ENCODE measurements at regions not wholly inside any gene's neighbourhood (a gene's known extent, or its start where the extent isn't known, plus 50 kb on each side); places are given as distances from the start of the nearest gene placed in this dataset.

DNA sequence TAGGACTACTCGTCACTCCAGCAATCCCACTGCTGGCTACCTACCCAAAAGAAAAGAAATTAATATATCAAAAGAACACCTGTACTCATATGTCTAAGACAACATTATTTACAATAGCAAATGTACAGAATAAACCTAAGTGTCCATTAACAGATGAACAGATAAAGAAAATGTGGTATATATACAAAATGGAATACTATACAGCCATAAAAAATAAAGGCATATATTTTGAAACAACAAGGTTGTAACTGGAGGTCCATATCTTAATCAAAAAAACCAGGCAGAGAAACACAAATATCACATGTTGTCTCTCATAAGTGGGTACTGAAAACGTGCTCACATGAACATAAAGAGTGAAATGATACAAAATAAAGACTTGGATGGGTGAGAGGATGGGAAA, 1073.3 kb upstream of the PHF14 start:
- WGBS, 2 experiments (ENCODE audit: extremely low coverage in 2 of 2, insufficient read length in 1 of 2), result no CpG with 5 or more reads among the region's 2 CpGs

More for the DNA sequence above, 1073.3 kb upstream of the PHF14 start:
- Histone ChIP-seq H4K20me1 (ENCODE audit: insufficient read depth, low read length) (no peaks in the 10 kb centered on the region), H3K9ac (ENCODE audit: low read depth, low read length) (no peak overlapping the region), H3K4me3 (ENCODE audit: insufficient read depth, low read depth, low read length) (no peak overlapping the region), H2AK9ac (replicated peaks; ENCODE audit: low read depth, low read length, poor library complexity) (no peak overlapping the region), H2AFZ (replicated peaks; ENCODE audit: low read length, poor library complexity) (no peak overlapping the region), H3K4me2 (ENCODE audit: low read depth, low read length) (no peak overlapping the region), H3K56ac (ENCODE audit: extremely low read depth, insufficient read depth, low read length) (no peak overlapping the region), H3K27ac (ENCODE audit: insufficient read depth, low read length) (no peak overlapping the region), H3K27me3 (ENCODE audit: control insufficient read depth, insufficient read depth, low read length) (no peaks in the 10 kb centered on the region), H3K4ac (ENCODE audit: low read depth, low read length) (no peak overlapping the region), H4K8ac (ENCODE audit: low read depth in 2 of 2, low read length in 2 of 2) (no peak overlapping the region), H3K18ac (ENCODE audit: low read depth, low read length) (no peak overlapping the region), H3K79me1 (ENCODE audit: low read depth in 1 of 2, low read length in 2 of 2) (no peaks in the 10 kb centered on the region), H3K9me1 (ENCODE audit: insufficient read depth, low read length) (no peaks in the 10 kb centered on the region), H3K9me3 (ENCODE audit: control insufficient read depth, insufficient read depth, low read length) (peaks cover 2% of the 10 kb centered on the region; the same call in 1 of the 2 replicates), H2BK120ac (ENCODE audit: low read depth, low read length) (no peak overlapping the region), H2BK5ac (ENCODE audit: low read depth, low read length, poor library complexity, severe bottlenecking) (no peak overlapping the region), H2BK15ac (ENCODE audit: low read depth, low read length) (no peak overlapping the region), H2AK5ac (ENCODE audit: low read depth, low read length) (no peak overlapping the region), H2BK20ac (ENCODE audit: low read depth, low read length) (no peak overlapping the region), H3K23ac (ENCODE audit: low read depth, low read length) (no peak overlapping the region), H3K36me3 (ENCODE audit: control insufficient read depth, insufficient read depth, low read length) (no peaks in the 10 kb centered on the region), H3K4me1 (ENCODE audit: control insufficient read depth, insufficient read depth, low read length) (no peaks in the 10 kb centered on the region), H4K5ac (ENCODE audit: low read depth, low read length) (no peak overlapping the region), H4K91ac (ENCODE audit: insufficient read depth, low read depth, low read length) (no peak overlapping the region), H3K14ac (replicated peaks; ENCODE audit: low read depth, low read length) (no peak overlapping the region)
- POLR2A ChIA-PET (ENCODE audit: unreplicated experiment), result no interaction called here
- TF ChIP-seq RAD21 (IDR thresholded peaks at IDR 0.05; ENCODE audit: low read length) (no peak), CEBPB (IDR thresholded peaks at IDR 0.05; ENCODE audit: low read depth, low read length) (no peak), BHLHE40 (IDR thresholded peaks at IDR 0.05; ENCODE audit: low read depth, low read length) (no peak), MAZ (IDR thresholded peaks at IDR 0.05; ENCODE audit: borderline replicate concordance, low read depth, low read length) (no peak), CHD1 (IDR thresholded peaks at IDR 0.05; ENCODE audit: low read depth, low read length) (no peak), MXI1 (IDR thresholded peaks at IDR 0.05; ENCODE audit: borderline replicate concordance, low read depth, low read length) (no peak)
- TF ChIP-seq, protein P1, sequence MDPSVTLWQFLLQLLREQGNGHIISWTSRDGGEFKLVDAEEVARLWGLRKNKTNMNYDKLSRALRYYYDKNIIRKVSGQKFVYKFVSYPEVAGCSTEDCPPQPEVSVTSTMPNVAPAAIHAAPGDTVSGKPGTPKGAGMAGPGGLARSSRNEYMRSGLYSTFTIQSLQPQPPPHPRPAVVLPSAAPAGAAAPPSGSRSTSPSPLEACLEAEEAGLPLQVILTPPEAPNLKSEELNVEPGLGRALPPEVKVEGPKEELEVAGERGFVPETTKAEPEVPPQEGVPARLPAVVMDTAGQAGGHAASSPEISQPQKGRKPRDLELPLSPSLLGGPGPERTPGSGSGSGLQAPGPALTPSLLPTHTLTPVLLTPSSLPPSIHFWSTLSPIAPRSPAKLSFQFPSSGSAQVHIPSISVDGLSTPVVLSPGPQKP (IDR thresholded peaks at IDR 0.05; ENCODE audit: borderline replicate concordance, low read depth, low read length), result no peak
- in situ Hi-C loops (cut with MboI; ENCODE audit: low sequenced_read_pairs), result no loop called here
- BruUV-seq (replicated peaks), result no TSS peak
- dilution Hi-C loops (cut with HindIII; ENCODE audit: low sequenced_read_pairs, unreplicated experiment), result no loop called here
- CTCF ChIA-PET, result no interaction called here
- no peak for DNase-seq
- no peak for ATAC-seq (ENCODE audit: low read depth)
- intact Hi-C loops (cut with micrococcal nuclease), result no loop called here

Measured in IMR-90 (cell line).